ENCODE measurements at regions not wholly inside any gene's neighbourhood (a gene's known extent, or its start where the extent isn't known, plus 50 kb on each side); places are given as distances from the start of the nearest gene placed in this dataset.

DNA sequence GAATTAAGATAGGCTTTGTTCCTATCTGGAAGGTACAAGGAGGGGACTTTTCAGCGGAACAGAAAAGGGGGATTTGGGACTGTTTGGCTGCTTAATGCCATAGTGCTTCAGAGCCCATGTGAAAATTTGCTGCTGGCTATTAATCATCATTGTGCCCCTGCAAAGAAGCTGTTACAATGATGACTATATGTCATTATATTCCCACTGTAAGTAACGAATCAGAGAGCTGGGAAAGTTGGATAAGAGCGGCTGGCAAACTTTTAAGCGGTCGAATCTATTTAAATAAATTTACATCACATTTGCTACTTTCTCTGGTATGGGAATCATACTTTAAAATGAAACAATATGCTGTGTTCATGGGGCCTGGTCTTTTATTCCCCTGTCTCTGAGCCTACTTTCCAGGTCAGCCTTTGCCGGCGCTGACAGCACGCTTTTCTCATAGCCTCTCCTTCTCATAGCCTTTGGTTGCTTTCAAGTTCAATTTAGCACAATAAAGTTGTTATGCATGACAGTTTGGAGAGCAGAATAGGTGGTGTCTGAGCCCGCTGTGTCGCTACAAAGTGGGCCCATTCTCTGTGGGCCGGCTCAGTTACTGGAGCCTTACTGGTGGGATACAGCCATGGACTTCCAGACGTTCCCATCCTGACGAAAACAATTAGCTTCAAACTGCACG is 271.2 kb upstream of the TMEM161B start:
- POLR2A ChIA-PET: no interaction called here
- CTCF ChIA-PET: interaction anchor here (0.9 kb wide), 1 partner anchor 140 kb away, joined by 4 read pairs; no protein-coding TSS in a partner anchor
- Histone ChIP-seq H3K27me3 (ENCODE audit: control insufficient read depth, insufficient read depth, low read length) (no peaks in the 10 kb centered on the region), H3K36me3 (ENCODE audit: control insufficient read depth, insufficient read depth, low read length) (no peaks in the 10 kb centered on the region), H3K4me3 (ENCODE audit: low read depth, low read length) (no peak overlapping the region)
- no peak for DNase-seq (ENCODE audit: low read depth)
- TF ChIP-seq, protein P1, sequence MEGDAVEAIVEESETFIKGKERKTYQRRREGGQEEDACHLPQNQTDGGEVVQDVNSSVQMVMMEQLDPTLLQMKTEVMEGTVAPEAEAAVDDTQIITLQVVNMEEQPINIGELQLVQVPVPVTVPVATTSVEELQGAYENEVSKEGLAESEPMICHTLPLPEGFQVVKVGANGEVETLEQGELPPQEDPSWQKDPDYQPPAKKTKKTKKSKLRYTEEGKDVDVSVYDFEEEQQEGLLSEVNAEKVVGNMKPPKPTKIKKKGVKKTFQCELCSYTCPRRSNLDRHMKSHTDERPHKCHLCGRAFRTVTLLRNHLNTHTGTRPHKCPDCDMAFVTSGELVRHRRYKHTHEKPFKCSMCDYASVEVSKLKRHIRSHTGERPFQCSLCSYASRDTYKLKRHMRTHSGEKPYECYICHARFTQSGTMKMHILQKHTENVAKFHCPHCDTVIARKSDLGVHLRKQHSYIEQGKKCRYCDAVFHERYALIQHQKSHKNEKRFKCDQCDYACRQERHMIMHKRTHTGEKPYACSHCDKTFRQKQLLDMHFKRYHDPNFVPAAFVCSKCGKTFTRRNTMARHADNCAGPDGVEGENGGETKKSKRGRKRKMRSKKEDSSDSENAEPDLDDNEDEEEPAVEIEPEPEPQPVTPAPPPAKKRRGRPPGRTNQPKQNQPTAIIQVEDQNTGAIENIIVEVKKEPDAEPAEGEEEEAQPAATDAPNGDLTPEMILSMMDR (IDR thresholded peaks at IDR 0.05; ENCODE audit: insufficient read depth, low read depth, low read length): no peak

DNA sequence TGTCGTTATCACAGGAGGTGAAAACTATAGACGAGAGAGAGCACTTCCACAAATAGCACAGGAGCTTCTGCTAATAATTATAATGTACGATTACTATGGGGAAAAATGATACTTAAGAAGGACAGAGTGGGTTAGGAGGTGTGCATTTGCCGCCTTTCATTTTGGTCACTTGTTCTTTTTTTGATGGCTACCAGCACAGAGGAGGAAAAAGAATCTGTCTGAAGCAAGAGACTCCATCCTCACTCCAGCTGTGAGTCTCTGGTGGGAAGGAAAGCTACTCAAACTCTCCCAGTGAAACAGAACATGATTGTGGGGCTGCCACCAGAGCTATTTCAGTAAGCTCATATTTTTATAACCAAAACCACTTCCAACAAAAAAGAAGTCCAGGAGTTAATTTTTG is 270.4 kb upstream of the TMEM161B start:
- TF ChIP-seq, protein P1 (IDR thresholded peaks at IDR 0.05; ENCODE audit: insufficient read depth, low read depth, low read length): no peak
- no peak for DNase-seq (ENCODE audit: low read depth)
- Histone ChIP-seq H3K27me3 (ENCODE audit: control insufficient read depth, insufficient read depth, low read length) (no peaks in the 10 kb centered on the region), H3K4me3 (ENCODE audit: low read depth, low read length) (no peak overlapping the region), H3K36me3 (ENCODE audit: control insufficient read depth, insufficient read depth, low read length) (no peaks in the 10 kb centered on the region)
- POLR2A ChIA-PET: no interaction called here
- CTCF ChIA-PET: interaction anchor here (0.7 to 0.9 kb wide), 2 partner anchors 40 to 141 kb away, joined by 3 to 4 read pairs; no protein-coding TSS in a partner anchor

DNA sequence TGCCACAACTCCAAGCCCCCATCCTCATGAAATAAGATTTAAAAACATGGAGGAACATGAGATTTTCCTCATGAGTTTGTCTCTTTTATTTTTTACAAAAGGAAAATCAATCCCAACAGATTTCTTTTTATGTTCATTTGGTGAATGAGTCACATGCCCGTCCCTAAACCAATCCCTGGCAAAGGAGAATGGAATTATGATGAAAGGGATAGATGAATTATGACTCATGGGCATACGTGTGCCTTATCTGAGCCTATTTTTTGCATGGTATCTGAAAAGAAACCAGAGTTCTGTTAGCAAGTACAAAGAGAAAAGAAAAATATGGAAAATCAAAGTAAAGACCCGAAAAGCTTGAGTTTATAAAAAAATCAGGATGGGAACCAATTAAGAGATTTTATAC is 267.5 kb upstream of the TMEM161B start:
- H3K27me3 ChIP-seq (ENCODE audit: control insufficient read depth, insufficient read depth, low read length): no peaks in the 10 kb centered on the region
- H3K4me3 ChIP-seq (ENCODE audit: low read depth, low read length): no peak overlapping the region
- TF ChIP-seq, protein P1 (IDR thresholded peaks at IDR 0.05; ENCODE audit: insufficient read depth, low read depth, low read length): no peak
- H3K36me3 ChIP-seq (ENCODE audit: control insufficient read depth, insufficient read depth, low read length): no peaks in the 10 kb centered on the region
- ChIA-PET CTCF (no interaction called here), POLR2A (no interaction called here)
- no peak for DNase-seq (ENCODE audit: low read depth)

DNA sequence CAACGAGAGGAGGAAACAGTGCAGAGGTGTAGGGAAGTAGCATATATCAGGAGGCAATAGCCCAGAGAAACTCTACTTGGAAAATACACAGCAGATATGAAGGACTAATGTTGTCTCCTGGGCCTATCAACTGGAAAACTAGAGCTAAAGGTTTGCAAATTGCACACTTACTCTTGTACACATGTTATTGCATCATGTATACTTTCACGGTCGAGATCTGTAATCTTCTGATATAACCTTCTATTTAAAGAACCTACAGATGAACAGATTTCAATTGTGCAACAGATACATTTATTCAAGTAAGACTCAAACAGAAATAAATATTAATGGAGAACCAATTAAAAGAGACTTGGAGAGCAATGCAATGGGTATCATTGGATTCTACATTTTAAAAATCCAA is 256.3 kb upstream of the TMEM161B start:
- no peaks in the 10 kb centered on the region for H3K27me3 ChIP-seq (ENCODE audit: control insufficient read depth, insufficient read depth, low read length)
- no peaks in the 10 kb centered on the region for H3K36me3 ChIP-seq (ENCODE audit: control insufficient read depth, insufficient read depth, low read length)
- ChIA-PET POLR2A (no interaction called here), CTCF (no interaction called here)
- no peak overlapping the region for H3K4me3 ChIP-seq (ENCODE audit: low read depth, low read length)
- TF ChIP-seq, protein P1 (IDR thresholded peaks at IDR 0.05; ENCODE audit: insufficient read depth, low read depth, low read length): no peak
- DNase-seq (ENCODE audit: low read depth): no peak

DNA sequence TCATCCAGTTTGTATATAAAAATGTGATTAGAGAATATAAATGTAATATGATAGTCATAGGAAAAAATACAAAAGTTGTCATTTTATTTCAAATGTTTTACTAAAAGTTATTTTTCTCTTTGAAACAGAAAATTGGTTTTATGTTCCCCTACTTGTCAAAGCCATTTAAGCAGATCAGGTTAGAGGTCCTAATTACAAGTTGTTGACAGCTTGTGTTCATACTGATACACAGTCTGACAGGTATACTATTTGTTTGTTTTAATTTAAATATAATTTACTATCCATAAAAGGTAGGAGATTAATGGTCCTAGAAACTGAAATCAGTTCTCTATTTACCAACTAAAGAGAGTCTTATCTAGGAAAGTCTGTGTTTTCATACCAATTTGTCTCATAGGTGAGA is 250.4 kb upstream of the TMEM161B start:
- CTCF ChIA-PET: no interaction called here
- TF ChIP-seq, protein P1 (IDR thresholded peaks at IDR 0.05; ENCODE audit: insufficient read depth, low read depth, low read length): no peak
- POLR2A ChIA-PET: no interaction called here
- H3K27me3 ChIP-seq (ENCODE audit: control insufficient read depth, insufficient read depth, low read length): no peaks in the 10 kb centered on the region
- H3K4me3 ChIP-seq (ENCODE audit: low read depth, low read length): no peak overlapping the region
- no peaks in the 10 kb centered on the region for H3K36me3 ChIP-seq (ENCODE audit: control insufficient read depth, insufficient read depth, low read length)
- DNase-seq (ENCODE audit: low read depth): no peak
